CD8-positive, alpha-beta memory T cell (primary cell): ENCODE measurements at regions not wholly inside any gene's neighbourhood (a gene's known extent, or its start where the extent isn't known, plus 50 kb on each side); places are given as distances from the start of the nearest gene placed in this dataset.

Source experiments
- CTCF ChIA-PET: fragments of 350-600 bp; sonication (Branson Sonifier 250); formaldehyde crosslinking; loops from one replicate; lab custom pipeline; 2021; ENCODE audit warnings: antibody characterized with exemption; lab: Charles Lee
- POLR2A ChIA-PET: fragments of 350-600 bp; sonication (Branson Sonifier 250); formaldehyde crosslinking; loops from one replicate; lab custom pipeline; 2021; ENCODE audit warnings: antibody characterized with exemption; lab: Charles Lee
- DNase-seq, 5 donors: peaks; one replicate each; pipeline versions ENCODE4 v3.0.0 to v3.0.0-alpha.2; 2020 to 2022; ENCODE audit warnings: mixed read lengths in 1 of 5
- H3K27ac ChIP-seq: one replicate; pipeline ENCODE4 v1.7.0; 2013; ENCODE audit warnings: low read depth, mild to moderate bottlenecking, low read length, moderate library complexity
- H3K27me3 ChIP-seq: 2 replicates; pipeline ENCODE4 v1.7.0; 2013; ENCODE audit warnings: low read length, mild to moderate bottlenecking; ENCODE audit not compliant: insufficient read depth, poor library complexity, severe bottlenecking
- H3K36me3 ChIP-seq: 2 replicates; pipeline ENCODE4 v1.7.0; 2013; ENCODE audit warnings: mild to moderate bottlenecking, low read length, moderate library complexity; ENCODE audit not compliant: insufficient read depth
- H3K4me1 ChIP-seq: 2 replicates; pipeline ENCODE4 v1.7.0; 2013; ENCODE audit warnings: mild to moderate bottlenecking, low read length, moderate library complexity; ENCODE audit not compliant: insufficient read depth
- H3K4me3 ChIP-seq: 2 replicates; pipeline ENCODE4 v1.7.0; 2013; ENCODE audit warnings: mild to moderate bottlenecking, low read length
- H3K9me3 ChIP-seq: 2 replicates; pipeline ENCODE4 v1.7.0; 2013; ENCODE audit warnings: mild to moderate bottlenecking, low read length
- H3K27ac Mint-ChIP-seq, 8 donors: one replicate each; pipeline ENCODE4 v1.8.0; 2020 to 2021; ENCODE audit warnings: mixed read lengths in 8 of 8, mild to moderate bottlenecking in 6 of 8, inconsistent platforms in 3 of 8, moderate library complexity in 3 of 8
- H3K27me3 Mint-ChIP-seq, 2 donors: one replicate each; pipeline ENCODE4 v1.8.0; 2020 to 2021; ENCODE audit warnings: mixed read lengths in 2 of 2, mild to moderate bottlenecking in 1 of 2, moderate library complexity in 1 of 2
- H3K36me3 Mint-ChIP-seq, 3 donors: one replicate each; pipeline ENCODE4 v1.8.0; 2020 to 2021; ENCODE audit warnings: mixed read lengths in 3 of 3, inconsistent platforms in 1 of 3, mild to moderate bottlenecking in 1 of 3
- H3K4me1 Mint-ChIP-seq, 3 donors: one replicate each; pipeline ENCODE4 v1.8.0; 2020 to 2021; ENCODE audit warnings: mixed read lengths in 3 of 3, inconsistent platforms in 1 of 3, mild to moderate bottlenecking in 1 of 3
- H3K4me3 Mint-ChIP-seq, 7 donors: one replicate each; pipeline ENCODE4 v1.8.0; 2020 to 2021; ENCODE audit warnings: mixed read lengths in 7 of 7, mild to moderate bottlenecking in 6 of 7, moderate library complexity in 4 of 7, inconsistent platforms in 2 of 7
- H3K9me3 Mint-ChIP-seq, 5 donors: one replicate each; pipeline ENCODE4 v1.8.0; 2020 to 2022; ENCODE audit warnings: mixed read lengths in 5 of 5, mild to moderate bottlenecking in 3 of 5, moderate library complexity in 2 of 5, inconsistent platforms in 1 of 5

DNA sequence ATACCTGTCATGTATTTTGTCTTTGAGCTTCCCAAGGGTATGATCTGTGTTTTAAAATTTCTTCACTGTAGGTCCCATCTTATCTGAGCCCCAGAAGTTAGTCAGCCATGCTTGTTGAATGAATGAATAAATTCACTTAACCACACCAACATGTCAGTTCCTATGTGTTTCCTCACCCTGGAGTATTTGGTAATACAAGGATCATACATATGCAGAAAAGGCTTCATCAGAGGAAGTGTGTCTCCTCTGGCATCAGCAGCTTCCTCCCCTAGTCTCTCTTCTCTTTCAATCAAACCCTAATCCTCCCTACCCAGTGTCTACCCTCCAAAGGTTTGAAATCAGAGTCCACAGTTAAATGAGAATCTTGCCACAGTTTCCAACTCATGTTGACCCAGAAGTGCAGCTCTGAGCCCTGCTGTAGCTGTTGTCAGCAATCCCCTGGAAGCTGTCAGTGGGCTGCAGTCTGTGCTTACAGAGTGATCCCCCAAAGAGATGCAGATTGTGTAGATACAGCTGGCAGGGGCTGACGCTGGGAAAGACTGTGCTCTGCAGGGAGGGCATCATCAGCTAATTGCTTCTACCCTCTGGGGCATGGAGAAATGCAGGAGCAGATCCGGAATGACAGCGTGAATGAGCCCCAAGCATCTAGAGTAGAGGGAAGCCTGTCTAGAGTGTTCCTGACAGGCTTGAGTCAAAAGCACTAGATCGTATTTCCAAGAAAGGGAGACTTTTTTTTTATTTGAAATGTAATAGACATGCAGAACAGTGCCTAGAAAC, 105.0 kb upstream of the WDR11 start:
- H3K4me1 ChIP-seq = no peaks in the 10 kb centered on the region
- H3K36me3 ChIP-seq = no peaks in the 10 kb centered on the region
- H3K4me3 ChIP-seq = no peak overlapping the region
- Mint-ChIP-seq H3K4me3 (no peak overlapping the region), H3K9me3 (peaks cover 0 to 8% (median 0%) of the 10 kb centered on the region in 5 donors), H3K27me3 (peaks cover 0 to 6% of the 10 kb centered on the region in 2 donors), H3K36me3 (no peaks in the 10 kb centered on the region), H3K27ac (no peak overlapping the region), H3K4me1 (no peaks in the 10 kb centered on the region)
- no peak for DNase-seq
- H3K27me3 ChIP-seq = no peaks in the 10 kb centered on the region
- ChIA-PET CTCF (no interaction called here), POLR2A (no interaction called here)
- no peaks in the 10 kb centered on the region for H3K9me3 ChIP-seq
- no peak overlapping the region for H3K27ac ChIP-seq

DNA sequence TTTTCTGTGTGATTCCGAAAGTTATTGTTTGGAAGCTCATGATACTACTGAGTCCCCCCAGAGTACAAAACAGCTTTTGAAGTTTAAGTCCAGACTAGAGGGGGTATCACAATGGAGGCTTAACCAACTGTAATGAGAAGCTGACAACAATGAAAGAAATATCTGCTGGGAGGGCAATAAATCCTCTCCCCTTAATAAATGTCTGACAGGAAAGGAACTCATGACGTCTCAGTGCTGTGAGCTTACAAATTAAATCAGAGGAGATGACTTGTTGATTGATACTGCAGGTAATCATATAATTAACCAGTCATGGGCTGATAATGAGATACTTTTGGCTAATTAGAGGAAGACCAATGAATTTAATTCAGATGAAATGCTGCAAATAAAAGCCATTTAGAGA, 102.6 kb upstream of the WDR11 start:
- H3K27me3 ChIP-seq = no peaks in the 10 kb centered on the region
- H3K4me3 ChIP-seq = no peak overlapping the region
- no peaks in the 10 kb centered on the region for H3K4me1 ChIP-seq
- no peak for DNase-seq
- Mint-ChIP-seq H3K9me3 (peaks cover 0 to 8% (median 0%) of the 10 kb centered on the region in 5 donors), H3K27me3 (peaks cover 0 to 6% of the 10 kb centered on the region in 2 donors), H3K27ac (no peak overlapping the region), H3K4me1 (no peaks in the 10 kb centered on the region), H3K36me3 (no peaks in the 10 kb centered on the region), H3K4me3 (no peak overlapping the region)
- no peaks in the 10 kb centered on the region for H3K9me3 ChIP-seq
- ChIA-PET POLR2A (no interaction called here), CTCF (no interaction called here)
- no peaks in the 10 kb centered on the region for H3K36me3 ChIP-seq
- H3K27ac ChIP-seq = no peak overlapping the region

DNA sequence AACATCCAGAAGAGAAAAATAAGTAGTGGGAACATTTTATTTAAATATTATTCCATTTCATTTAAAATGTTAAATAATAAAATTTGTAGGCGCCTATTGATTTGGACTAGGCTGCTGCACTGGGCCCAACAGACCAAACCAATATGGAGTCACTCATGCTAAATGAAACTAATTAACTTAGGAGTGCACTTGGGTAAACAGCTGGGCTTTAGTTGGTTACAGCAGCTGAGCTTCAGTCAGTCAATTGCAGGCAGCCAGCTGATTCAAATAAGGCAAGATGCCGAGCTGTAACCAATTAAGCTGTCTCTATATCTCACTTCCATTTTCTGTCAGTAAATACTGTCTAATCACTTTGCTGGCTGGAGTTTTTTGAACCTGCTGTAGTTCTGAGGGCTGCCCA, 102.1 kb upstream of the WDR11 start:
- POLR2A ChIA-PET = no interaction called here

DNA sequence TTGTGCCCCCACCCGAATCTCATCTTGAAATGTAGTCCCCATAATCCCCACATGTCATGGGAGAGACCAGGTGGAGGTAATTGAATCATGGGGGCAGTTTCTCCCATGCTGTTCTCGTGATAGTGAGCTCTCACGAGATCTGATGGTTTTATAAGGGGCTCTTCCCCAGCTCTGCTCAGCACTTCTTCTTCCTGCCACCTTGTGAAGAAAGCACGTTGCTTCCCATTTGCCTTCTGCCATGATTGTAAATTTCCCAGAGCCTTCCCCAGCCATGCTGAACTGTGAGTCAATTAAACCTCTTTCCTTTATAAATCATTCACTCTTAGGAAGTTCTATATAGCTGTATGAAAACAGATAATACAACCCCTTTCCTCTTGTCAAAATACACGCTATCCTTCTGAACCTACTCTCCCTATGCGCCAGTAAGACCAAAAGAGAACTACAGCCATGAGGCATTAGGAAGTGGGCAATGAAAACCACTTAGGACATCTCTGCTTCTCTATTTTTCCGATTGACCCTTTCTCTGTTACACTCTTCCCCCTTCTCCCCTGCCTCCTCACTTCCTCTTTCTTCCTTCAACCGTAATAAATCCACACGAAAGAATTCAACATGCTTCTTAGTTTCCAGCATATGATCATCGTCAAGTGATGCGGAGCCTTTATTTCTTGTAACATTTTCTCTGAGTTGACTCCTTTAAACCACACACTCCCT, 101.2 kb upstream of the WDR11 start:
- CTCF ChIA-PET = no interaction called here
- Mint-ChIP-seq H3K4me1 (no peaks in the 10 kb centered on the region), H3K27ac (no peak overlapping the region), H3K36me3 (no peaks in the 10 kb centered on the region), H3K4me3 (no peak overlapping the region), H3K9me3 (peaks cover 0 to 5% (median 0%) of the 10 kb centered on the region in 5 donors), H3K27me3 (peaks cover 10 to 11% of the 10 kb centered on the region in 2 donors)
- Histone ChIP-seq H3K9me3 (no peaks in the 10 kb centered on the region), H3K27me3 (no peaks in the 10 kb centered on the region), H3K4me3 (no peak overlapping the region), H3K36me3 (no peaks in the 10 kb centered on the region), H3K27ac (no peak overlapping the region), H3K4me1 (no peaks in the 10 kb centered on the region)
- no peak for DNase-seq
- POLR2A ChIA-PET = no interaction called here

More for the DNA sequence above, 102.1 kb upstream of the WDR11 start:
- CTCF ChIA-PET = no interaction called here
- no peak for DNase-seq
- Mint-ChIP-seq H3K4me3 (no peak overlapping the region), H3K4me1 (no peaks in the 10 kb centered on the region), H3K27ac (no peak overlapping the region), H3K36me3 (no peaks in the 10 kb centered on the region), H3K9me3 (peaks cover 0 to 8% (median 0%) of the 10 kb centered on the region in 5 donors), H3K27me3 (peaks cover 3 to 8% of the 10 kb centered on the region in 2 donors)
- Histone ChIP-seq H3K27ac (no peak overlapping the region), H3K4me1 (no peaks in the 10 kb centered on the region), H3K36me3 (no peaks in the 10 kb centered on the region), H3K4me3 (no peak overlapping the region), H3K9me3 (no peaks in the 10 kb centered on the region), H3K27me3 (no peaks in the 10 kb centered on the region)

DNA sequence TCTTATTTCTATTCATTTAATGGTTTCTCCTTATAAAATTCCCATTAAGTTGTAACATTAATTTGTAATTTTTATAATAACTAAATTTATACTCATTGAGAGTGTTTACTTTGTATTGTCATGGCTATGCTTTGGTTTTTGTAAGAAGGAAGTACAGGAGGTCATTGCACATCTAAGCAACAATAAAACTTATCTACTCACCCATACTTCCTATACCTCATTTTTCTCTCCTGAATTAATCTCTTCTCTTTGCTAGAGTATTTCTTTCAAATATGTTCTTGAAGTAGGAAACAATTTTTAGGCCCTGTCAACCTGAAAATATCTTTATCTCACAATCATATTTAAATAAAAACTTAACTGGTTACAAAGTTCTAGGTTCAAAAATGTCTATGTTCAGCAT, 95.4 kb upstream of the WDR11 start:
- Histone ChIP-seq H3K9me3 (no peaks in the 10 kb centered on the region), H3K36me3 (no peaks in the 10 kb centered on the region), H3K4me3 (no peak overlapping the region), H3K4me1 (no peaks in the 10 kb centered on the region), H3K27ac (no peak overlapping the region), H3K27me3 (peaks cover 3% of the 10 kb centered on the region)
- DNase-seq = no peak
- Mint-ChIP-seq H3K4me3 (no peak overlapping the region), H3K4me1 (no peaks in the 10 kb centered on the region), H3K9me3 (peaks cover 0 to 1% (median 0%) of the 10 kb centered on the region in 5 donors), H3K36me3 (no peaks in the 10 kb centered on the region), H3K27me3 (peaks cover 13 to 43% of the 10 kb centered on the region in 2 donors), H3K27ac (no peak overlapping the region)
- POLR2A ChIA-PET = no interaction called here
- CTCF ChIA-PET = no interaction called here

DNA sequence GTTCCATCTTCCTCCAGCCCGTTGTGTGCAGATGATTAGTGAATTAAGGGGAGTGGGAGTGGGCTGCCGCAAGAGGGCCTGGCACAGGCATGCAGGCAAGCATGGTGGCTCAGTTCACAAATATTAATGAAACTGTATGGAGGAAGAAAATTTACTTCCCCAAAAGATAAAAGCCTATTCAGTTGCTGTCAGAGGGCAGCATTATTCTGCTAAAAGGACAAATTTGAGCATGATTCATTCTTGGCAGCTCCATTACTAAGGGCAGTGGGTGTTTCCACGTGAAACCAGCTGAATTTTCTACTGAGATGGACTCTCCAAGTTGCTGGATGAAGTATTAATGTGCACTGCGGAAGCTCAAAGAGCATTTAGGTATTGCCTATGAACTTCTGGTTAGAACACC, 90.9 kb upstream of the WDR11 start:
- Mint-ChIP-seq H3K36me3 (no peaks in the 10 kb centered on the region), H3K27me3 (peaks cover 9 to 31% of the 10 kb centered on the region in 2 donors), H3K27ac (no peak overlapping the region), H3K9me3 (peaks cover 0 to 4% (median 0%) of the 10 kb centered on the region in 5 donors), H3K4me1 (no peaks in the 10 kb centered on the region), H3K4me3 (no peak overlapping the region)
- no peak overlapping the region for H3K4me3 ChIP-seq
- ChIA-PET CTCF (interaction anchor here (0.6 kb wide), 1 partner anchor 179 kb away, joined by 3 read pairs; no protein-coding TSS in a partner anchor), POLR2A (no interaction called here)
- peaks cover 3% of the 10 kb centered on the region for H3K27me3 ChIP-seq
- no peak overlapping the region for H3K27ac ChIP-seq
- H3K9me3 ChIP-seq = no peaks in the 10 kb centered on the region
- no peaks in the 10 kb centered on the region for H3K36me3 ChIP-seq
- DNase-seq = no peak
- no peaks in the 10 kb centered on the region for H3K4me1 ChIP-seq

DNA sequence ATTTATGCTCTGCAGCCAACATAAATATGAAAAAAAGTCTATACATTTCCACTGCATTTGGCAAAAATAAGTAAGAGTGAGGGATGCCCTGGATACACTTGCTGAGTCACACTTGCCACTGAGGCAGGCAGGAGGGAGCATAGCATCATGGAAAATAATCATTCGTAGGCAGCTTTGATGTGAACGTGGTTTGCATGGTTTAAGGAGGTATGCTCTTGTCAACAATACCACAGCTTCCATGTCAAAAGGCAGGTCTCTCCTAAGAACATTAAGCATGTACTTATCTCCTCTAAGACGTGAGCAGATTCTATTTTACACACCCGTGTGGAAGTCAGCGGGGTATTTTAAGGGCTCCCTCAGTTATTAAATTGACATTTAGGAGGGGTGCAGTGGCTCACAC, 89.2 kb upstream of the WDR11 start:
- H3K9me3 ChIP-seq = no peaks in the 10 kb centered on the region
- no peaks in the 10 kb centered on the region for H3K36me3 Mint-ChIP-seq
- peaks cover 0 to 4% (median 0%) of the 10 kb centered on the region in 5 donors for H3K9me3 Mint-ChIP-seq
- H3K27me3 Mint-ChIP-seq = peaks cover 5 to 23% of the 10 kb centered on the region in 2 donors
- H3K4me3 ChIP-seq = no peak overlapping the region
- H3K27me3 ChIP-seq = peaks cover 3% of the 10 kb centered on the region
- ChIA-PET CTCF (no interaction called here), POLR2A (no interaction called here)
- H3K27ac ChIP-seq = no peak overlapping the region
- no peaks in the 10 kb centered on the region for H3K4me1 ChIP-seq
- H3K36me3 ChIP-seq = no peaks in the 10 kb centered on the region
- no peak for DNase-seq
- H3K4me1 Mint-ChIP-seq = no peaks in the 10 kb centered on the region
- no peak overlapping the region for H3K4me3 Mint-ChIP-seq
- H3K27ac Mint-ChIP-seq = no peak overlapping the region

DNA sequence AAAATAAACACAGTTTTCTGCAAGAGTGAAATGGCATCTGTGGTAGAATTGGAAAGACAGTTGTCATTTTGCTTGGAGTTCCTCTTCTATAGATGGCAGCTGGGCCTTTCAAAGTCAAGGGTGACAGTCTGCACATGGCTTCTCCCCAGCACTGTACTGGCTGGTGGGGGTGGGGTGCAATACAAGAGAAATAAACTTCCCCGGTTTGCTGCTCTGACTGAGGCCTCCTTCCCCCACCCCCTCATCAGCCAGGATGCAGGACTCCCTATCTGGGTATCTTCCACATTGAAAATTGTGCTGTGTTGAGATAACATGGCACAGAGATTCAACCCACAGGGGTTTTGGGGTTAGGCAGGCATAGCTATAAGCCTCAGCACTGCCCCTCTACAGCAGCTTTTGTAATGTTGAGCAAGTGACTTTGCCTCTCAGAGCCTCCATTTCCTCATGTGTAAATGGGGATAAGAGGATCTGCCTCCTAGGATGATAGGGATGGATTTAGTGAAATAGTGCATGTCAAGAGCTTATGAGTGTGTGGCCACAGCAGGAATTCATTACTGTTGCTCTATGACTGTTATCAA, 85.8 kb upstream of the WDR11 start:
- Mint-ChIP-seq H3K27ac (no peak overlapping the region), H3K4me3 (no peak overlapping the region), H3K4me1 (no peaks in the 10 kb centered on the region), H3K9me3 (peaks cover 0 to 2% (median 0%) of the 10 kb centered on the region in 5 donors), H3K36me3 (no peaks in the 10 kb centered on the region), H3K27me3 (peaks cover 5% of the 10 kb centered on the region in 2 donors)
- Histone ChIP-seq H3K27ac (no peak overlapping the region), H3K4me3 (no peak overlapping the region), H3K27me3 (no peaks in the 10 kb centered on the region), H3K9me3 (no peaks in the 10 kb centered on the region), H3K36me3 (no peaks in the 10 kb centered on the region), H3K4me1 (no peaks in the 10 kb centered on the region)
- no peak for DNase-seq
- ChIA-PET POLR2A (no interaction called here), CTCF (no interaction called here)
